Tibial nerve (tissue), 3 donors: ENCODE measurements at regions not wholly inside any gene's neighbourhood (a gene's known extent, or its start where the extent isn't known, plus 50 kb on each side); places are given as distances from the start of the nearest gene placed in this dataset.

Experiments used
- CTCF ChIP-seq, 5 experiments: fragments of 200-600 bp in 3 of 5; fragments of 450-650 bp in 2 of 5; sonication (generic) in 3 of 5; IDR thresholded peaks; one replicate each; pipeline ENCODE4 v1.5.1; 2016 to 2019; ENCODE audit warnings: antibody characterized with exemption in 5 of 5, mild to moderate bottlenecking in 3 of 5, moderate library complexity in 2 of 5
- POLR2A ChIP-seq, 2 donors: fragments of 450-650 bp; IDR thresholded peaks; one replicate each; pipeline ENCODE4 v1.6.1; 2017; ENCODE audit warnings: antibody characterized with exemption in 2 of 2, mild to moderate bottlenecking in 2 of 2, moderate library complexity in 2 of 2

GRCh38 chr14:71541973-71542690 lies 390.1 kb upstream of the RGS6 start:
- TF ChIP-seq POLR2A (IDR thresholded peaks at IDR 0.05), result no peak
- no peak for TF ChIP-seq CTCF (IDR thresholded peaks at IDR 0.05)
